ENCODE measurements at regions not wholly inside any gene's neighbourhood (a gene's known extent, or its start where the extent isn't known, plus 50 kb on each side); places are given as distances from the start of the nearest gene placed in this dataset.

GRCh38 chr12:39112064-39112463, 206.7 kb upstream of the CPNE8 start:
- Histone ChIP-seq H4K20me1 (replicated peaks; ENCODE audit: control insufficient read depth, extremely low read depth, insufficient read depth, low read length) (no peaks in the 10 kb centered on the region), H3K9me3 (replicated peaks; ENCODE audit: control insufficient read depth, insufficient read depth, low read length) (no peaks in the 10 kb centered on the region), H3K36me3 (ENCODE audit: control insufficient read depth in 2 of 2, extremely low read depth in 1 of 2, insufficient read depth in 2 of 2, low read length in 2 of 2) (no peaks in the 10 kb centered on the region), H3K9me1 (replicated peaks; ENCODE audit: control insufficient read depth, extremely low read depth, insufficient read depth, low read length) (no peaks in the 10 kb centered on the region), H3K27me3 (ENCODE audit: control insufficient read depth in 2 of 2, insufficient read depth in 2 of 2, low read length in 2 of 2) (no peaks in the 10 kb centered on the region), H3K4me1 (ENCODE audit: control insufficient read depth, extremely low read depth, insufficient read depth, low read length) (no peaks in the 10 kb centered on the region), H3K79me2 (ENCODE audit: control insufficient read depth, insufficient read depth, low read length) (no peaks in the 10 kb centered on the region), H3K27ac (ENCODE audit: insufficient read depth, low read depth, low read length) (no peak overlapping the region), H3K4me3 (replicated peaks in 1 of 3; ENCODE audit: insufficient read depth in 1 of 3, low read depth in 1 of 3, low read length in 3 of 3) (no peak overlapping the region), H3K9ac (replicated peaks; ENCODE audit: extremely low read depth, insufficient read depth, low read length) (no peak overlapping the region), H2AFZ (ENCODE audit: low read depth, low read length) (no peak overlapping the region), H3K4me2 (ENCODE audit: insufficient read depth, low read length) (no peak overlapping the region)
- TF ChIP-seq MYC (IDR thresholded peaks at IDR 0.05; ENCODE audit: low read depth, low read length) (no peak), GATA2 (IDR thresholded peaks at IDR 0.05; ENCODE audit: insufficient read depth, insufficient read length, low read depth, low read length) (no peak), POLR2AphosphoS5 (IDR thresholded peaks at IDR 0.05; ENCODE audit: insufficient read depth, low read depth, low read length) (no peak), JUN (IDR thresholded peaks at IDR 0.05; ENCODE audit: borderline replicate concordance, insufficient read depth, insufficient read length, low read depth) (no peak)
- TF ChIP-seq, protein P1, sequence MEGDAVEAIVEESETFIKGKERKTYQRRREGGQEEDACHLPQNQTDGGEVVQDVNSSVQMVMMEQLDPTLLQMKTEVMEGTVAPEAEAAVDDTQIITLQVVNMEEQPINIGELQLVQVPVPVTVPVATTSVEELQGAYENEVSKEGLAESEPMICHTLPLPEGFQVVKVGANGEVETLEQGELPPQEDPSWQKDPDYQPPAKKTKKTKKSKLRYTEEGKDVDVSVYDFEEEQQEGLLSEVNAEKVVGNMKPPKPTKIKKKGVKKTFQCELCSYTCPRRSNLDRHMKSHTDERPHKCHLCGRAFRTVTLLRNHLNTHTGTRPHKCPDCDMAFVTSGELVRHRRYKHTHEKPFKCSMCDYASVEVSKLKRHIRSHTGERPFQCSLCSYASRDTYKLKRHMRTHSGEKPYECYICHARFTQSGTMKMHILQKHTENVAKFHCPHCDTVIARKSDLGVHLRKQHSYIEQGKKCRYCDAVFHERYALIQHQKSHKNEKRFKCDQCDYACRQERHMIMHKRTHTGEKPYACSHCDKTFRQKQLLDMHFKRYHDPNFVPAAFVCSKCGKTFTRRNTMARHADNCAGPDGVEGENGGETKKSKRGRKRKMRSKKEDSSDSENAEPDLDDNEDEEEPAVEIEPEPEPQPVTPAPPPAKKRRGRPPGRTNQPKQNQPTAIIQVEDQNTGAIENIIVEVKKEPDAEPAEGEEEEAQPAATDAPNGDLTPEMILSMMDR (IDR thresholded peaks at IDR 0.05; ENCODE audit: extremely low read depth in 1 of 2, insufficient read depth in 1 of 2, low read depth in 1 of 2, low read length in 2 of 2), result no peak
- intact Hi-C loops (cut with micrococcal nuclease) (no loop called here), dilution Hi-C loops (cut with MboI; ENCODE audit: extremely low pct_ligation_motif_present, low sequenced_read_pairs) (no loop called here)
- FAIRE-seq, result no peak
- no TSS peak for BruUV-seq (replicated peaks)
- ChIA-PET POLR2A (no interaction called here), CTCF (no interaction called here)
- DNase-seq (ENCODE audit: low read depth, low spot score), result no peak

GRCh38 chr12:39105111-39105510, 199.7 kb upstream of the CPNE8 start:
- Histone ChIP-seq H3K9me3 (replicated peaks; ENCODE audit: control insufficient read depth, insufficient read depth, low read length) (no peaks in the 10 kb centered on the region), H4K20me1 (replicated peaks; ENCODE audit: control insufficient read depth, extremely low read depth, insufficient read depth, low read length) (no peaks in the 10 kb centered on the region), H3K9me1 (replicated peaks; ENCODE audit: control insufficient read depth, extremely low read depth, insufficient read depth, low read length) (no peaks in the 10 kb centered on the region), H3K4me3 (replicated peaks in 1 of 3; ENCODE audit: insufficient read depth in 1 of 3, low read depth in 1 of 3, low read length in 3 of 3) (no peak overlapping the region), H3K9ac (replicated peaks; ENCODE audit: extremely low read depth, insufficient read depth, low read length) (no peak overlapping the region), H3K79me2 (ENCODE audit: control insufficient read depth, insufficient read depth, low read length) (no peaks in the 10 kb centered on the region), H3K27me3 (ENCODE audit: control insufficient read depth in 2 of 2, insufficient read depth in 2 of 2, low read length in 2 of 2) (peaks cover 0 to 2% of the 10 kb centered on the region in 2 experiments), H3K4me2 (ENCODE audit: insufficient read depth, low read length) (no peak overlapping the region), H3K4me1 (ENCODE audit: control insufficient read depth, extremely low read depth, insufficient read depth, low read length) (no peaks in the 10 kb centered on the region), H2AFZ (ENCODE audit: low read depth, low read length) (no peak overlapping the region), H3K27ac (ENCODE audit: insufficient read depth, low read depth, low read length) (no peak overlapping the region), H3K36me3 (ENCODE audit: control insufficient read depth in 2 of 2, extremely low read depth in 1 of 2, insufficient read depth in 2 of 2, low read length in 2 of 2) (no peaks in the 10 kb centered on the region)
- BruUV-seq (replicated peaks), result no TSS peak
- ChIA-PET POLR2A (no interaction called here), CTCF (interaction anchor here (1.9 to 3.6 kb wide), 2 partner anchors 168 to 184 kb away, joined by 9 to 33 read pairs; no protein-coding TSS in a partner anchor)
- dilution Hi-C loops (cut with MboI; ENCODE audit: extremely low pct_ligation_motif_present, low sequenced_read_pairs) (no loop called here), intact Hi-C loops (cut with micrococcal nuclease) (no loop called here)
- DNase-seq (ENCODE audit: low read depth, low spot score), result no peak
- TF ChIP-seq FOS (IDR thresholded peaks at IDR 0.05; ENCODE audit: borderline replicate concordance, insufficient read depth, low read length) (no peak), POLR2AphosphoS5 (IDR thresholded peaks at IDR 0.05; ENCODE audit: insufficient read depth, low read depth, low read length) (no peak), GATA2 (IDR thresholded peaks at IDR 0.05; ENCODE audit: insufficient read depth, insufficient read length, low read depth, low read length) (no peak), POLR2A (IDR thresholded peaks at IDR 0.05; ENCODE audit: low read depth, low read length) (no peak), JUN (IDR thresholded peaks at IDR 0.05; ENCODE audit: borderline replicate concordance, insufficient read depth, insufficient read length, low read depth) (no peak), MYC (IDR thresholded peaks at IDR 0.05; ENCODE audit: low read depth, low read length) (no peak), EZH2 (IDR thresholded peaks at IDR 0.05; ENCODE audit: borderline replicate concordance, low read depth, low read length, severe bottlenecking) (no peak)
- TF ChIP-seq, protein P1 (IDR thresholded peaks at IDR 0.05; ENCODE audit: extremely low read depth in 1 of 2, insufficient read depth in 1 of 2, low read depth in 1 of 2, low read length in 2 of 2), result no peak
- TF ChIP-seq, protein P2, sequence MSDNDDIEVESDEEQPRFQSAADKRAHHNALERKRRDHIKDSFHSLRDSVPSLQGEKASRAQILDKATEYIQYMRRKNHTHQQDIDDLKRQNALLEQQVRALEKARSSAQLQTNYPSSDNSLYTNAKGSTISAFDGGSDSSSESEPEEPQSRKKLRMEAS (IDR thresholded peaks at IDR 0.05; ENCODE audit: insufficient read depth, insufficient read length), result no peak
- no peak for FAIRE-seq

All from endothelial cell of umbilical vein (primary cell).